Neural crest cell (in vitro differentiated cells): ENCODE measurements at regions not wholly inside any gene's neighbourhood (a gene's known extent, or its start where the extent isn't known, plus 50 kb on each side); places are given as distances from the start of the nearest gene placed in this dataset.

Experiments used
- DNase-seq: peaks from one replicate; pipeline ENCODE4 v3.0.0; 2021; ENCODE audit warnings: low read depth, mixed read lengths, low spot score
- H3K27ac Mint-ChIP-seq: one replicate; pipeline ENCODE4 v1.8.0; 2021; ENCODE audit warnings: mild to moderate bottlenecking, mixed read lengths; ENCODE audit not compliant: unreplicated experiment
- H3K27me3 Mint-ChIP-seq: 2 replicates; pipeline ENCODE4 v1.8.0; 2021; ENCODE audit warnings: low read depth, mild to moderate bottlenecking, mixed read lengths
- H3K36me3 Mint-ChIP-seq: 2 replicates; pipeline ENCODE4 v1.8.0; 2021; ENCODE audit warnings: low read depth, mild to moderate bottlenecking, mixed read lengths
- H3K4me1 Mint-ChIP-seq: 2 replicates; pipeline ENCODE4 v1.8.0; 2021; ENCODE audit warnings: mixed read lengths
- H3K4me3 Mint-ChIP-seq: one replicate; pipeline ENCODE4 v1.8.0; 2021; ENCODE audit warnings: mild to moderate bottlenecking, mixed read lengths
- H3K9me3 Mint-ChIP-seq: 2 replicates; pipeline ENCODE4 v1.8.0; 2021; ENCODE audit warnings: mixed read lengths
- CTCF ChIP-seq: fragments of 200-600 bp; sonication (generic); conservative IDR thresholded peaks from 2 replicates; pipeline ENCODE4 v1.5.0; 2021; ENCODE audit warnings: antibody characterized with exemption, mild to moderate bottlenecking

- TF ChIP-seq CTCF, result no peak
- no peaks in the 10 kb centered on the region for H3K4me1 Mint-ChIP-seq
- no peak overlapping the region for H3K4me3 Mint-ChIP-seq
- no peaks in the 10 kb centered on the region for H3K36me3 Mint-ChIP-seq
- H3K27me3 Mint-ChIP-seq, result no peaks in the 10 kb centered on the region
- DNase-seq, result no peak
- H3K27ac Mint-ChIP-seq, result no peak overlapping the region
- H3K9me3 Mint-ChIP-seq, result no peaks in the 10 kb centered on the region
These were observed 220.1 kb upstream of the NXPH2 start for GRCh38 chr2:139000131-139000785.

GRCh38 chr2:138997856-138998517 lies 217.8 kb upstream of the NXPH2 start:
- DNase-seq, result no peak
- Mint-ChIP-seq H3K27ac (no peak overlapping the region), H3K36me3 (no peaks in the 10 kb centered on the region)

GRCh38 chr2:138997346-138997745 lies 217.2 kb upstream of the NXPH2 start:
- Mint-ChIP-seq H3K36me3 (no peaks in the 10 kb centered on the region), H3K4me3 (no peak overlapping the region), H3K27ac (no peak overlapping the region), H3K9me3 (peaks cover 3% of the 10 kb centered on the region), H3K27me3 (no peaks in the 10 kb centered on the region), H3K4me1 (no peaks in the 10 kb centered on the region)
- no peak for DNase-seq
- no peak for TF ChIP-seq CTCF

More at GRCh38 chr2:138997856-138998517, 217.8 kb upstream of the NXPH2 start:
- TF ChIP-seq CTCF, result no peak
- no peaks in the 10 kb centered on the region for H3K4me1 Mint-ChIP-seq
- peaks cover under 1% of the 10 kb centered on the region for H3K9me3 Mint-ChIP-seq
- no peak overlapping the region for H3K4me3 Mint-ChIP-seq
- H3K27me3 Mint-ChIP-seq, result no peaks in the 10 kb centered on the region

- no peaks in the 10 kb centered on the region for H3K4me1 Mint-ChIP-seq
- no peaks in the 10 kb centered on the region for H3K27me3 Mint-ChIP-seq
- no peak for TF ChIP-seq CTCF
- no peak for DNase-seq
- peaks cover 5% of the 10 kb centered on the region for H3K9me3 Mint-ChIP-seq
- no peak overlapping the region for H3K4me3 Mint-ChIP-seq
- H3K36me3 Mint-ChIP-seq, result no peaks in the 10 kb centered on the region
- no peak overlapping the region for H3K27ac Mint-ChIP-seq
These were observed 214.3 kb upstream of the NXPH2 start for GRCh38 chr2:138994502-138994901.

GRCh38 chr2:138985881-138986280 lies 205.7 kb upstream of the NXPH2 start:
- Mint-ChIP-seq H3K4me1 (no peaks in the 10 kb centered on the region), H3K4me3 (no peak overlapping the region), H3K9me3 (peaks cover 7% of the 10 kb centered on the region), H3K36me3 (no peaks in the 10 kb centered on the region), H3K27ac (no peak overlapping the region), H3K27me3 (no peaks in the 10 kb centered on the region)
- DNase-seq, result no peak
- no peak for TF ChIP-seq CTCF
